OCI-LY3 (cell line): ENCODE measurements at regions not wholly inside any gene's neighbourhood (a gene's known extent, or its start where the extent isn't known, plus 50 kb on each side); places are given as distances from the start of the nearest gene placed in this dataset.

Experiments used
- CTCF ChIP-seq: fragments of 200-600, 300-600 bp; sonication (generic); IDR thresholded peaks from 2 replicates; pipeline ENCODE4 v1.5.1; 2014; ENCODE audit warnings: antibody characterized with exemption, low read length, low read depth
- EZH2phosphoT487 ChIP-seq: fragments of 200-600 bp; shearing (Covaris generic); IDR thresholded peaks from 2 replicates; pipeline ENCODE4 v1.6.1; 2018; ENCODE audit warnings: antibody characterized with exemption, mixed run types, low read depth

GRCh38 chr12:124217508-124218242 is 77.2 kb upstream of the RFLNA start:
- TF ChIP-seq CTCF: no peak
- TF ChIP-seq EZH2phosphoT487: no peak
